ENCODE measurements at regions not wholly inside any gene's neighbourhood (a gene's known extent, or its start where the extent isn't known, plus 50 kb on each side); places are given as distances from the start of the nearest gene placed in this dataset.

- Mint-ChIP-seq H3K4me1 (ENCODE audit: low read depth) (peaks cover 40% of the 10 kb centered on the region), H3K36me3 (ENCODE audit: low read depth) (no peaks in the 10 kb centered on the region), H3K4me3 (ENCODE audit: unreplicated experiment) (no peak overlapping the region), H3K9me3 (ENCODE audit: low read depth) (no peaks in the 10 kb centered on the region), H3K27ac (ENCODE audit: unreplicated experiment) (no peak overlapping the region), H3K27me3 (ENCODE audit: low read depth) (peaks cover 2% of the 10 kb centered on the region)
- TF ChIP-seq CTCF (IDR thresholded peaks at IDR 0.05) = no peak
- no peak for DNase-seq (ENCODE audit: low spot score)
Measured at GRCh38 chr3:64818196-64818595, 130.4 kb upstream of the ADAMTS9 start.

GRCh38 chr3:64816355-64816754 is 128.6 kb upstream of the ADAMTS9 start:
- no peak for TF ChIP-seq CTCF (IDR thresholded peaks at IDR 0.05)
- Mint-ChIP-seq H3K4me1 (ENCODE audit: low read depth) (peaks cover 27% of the 10 kb centered on the region), H3K36me3 (ENCODE audit: low read depth) (no peaks in the 10 kb centered on the region)

GRCh38 chr3:64815789-64816188 is 128.0 kb upstream of the ADAMTS9 start:
- H3K27me3 Mint-ChIP-seq (ENCODE audit: low read depth) = peaks cover 2% of the 10 kb centered on the region
- no peak for DNase-seq (ENCODE audit: low spot score)
- peak overlapping the region; percentile 53 for H3K27ac Mint-ChIP-seq (ENCODE audit: unreplicated experiment)
- TF ChIP-seq CTCF (IDR thresholded peaks at IDR 0.05) = no peak
- no peaks in the 10 kb centered on the region for H3K9me3 Mint-ChIP-seq (ENCODE audit: low read depth)
- H3K36me3 Mint-ChIP-seq (ENCODE audit: low read depth) = no peaks in the 10 kb centered on the region
- H3K4me3 Mint-ChIP-seq (ENCODE audit: unreplicated experiment) = no peak overlapping the region
- peaks cover 24% of the 10 kb centered on the region for H3K4me1 Mint-ChIP-seq (ENCODE audit: low read depth)

More at GRCh38 chr3:64816355-64816754, 128.6 kb upstream of the ADAMTS9 start:
- Mint-ChIP-seq H3K27me3 (ENCODE audit: low read depth) (peaks cover 2% of the 10 kb centered on the region), H3K9me3 (ENCODE audit: low read depth) (no peaks in the 10 kb centered on the region), H3K27ac (ENCODE audit: unreplicated experiment) (no peak overlapping the region), H3K4me3 (ENCODE audit: unreplicated experiment) (no peak overlapping the region)
- no peak for DNase-seq (ENCODE audit: low spot score)

- peaks cover 2% of the 10 kb centered on the region for H3K27me3 Mint-ChIP-seq (ENCODE audit: low read depth)
Measured at GRCh38 chr3:64815195-64815631, 127.4 kb upstream of the ADAMTS9 start.

GRCh38 chr3:64814351-64814750 is 126.6 kb upstream of the ADAMTS9 start:
- Mint-ChIP-seq H3K9me3 (ENCODE audit: low read depth) (no peaks in the 10 kb centered on the region), H3K27me3 (ENCODE audit: low read depth) (peaks cover 2% of the 10 kb centered on the region), H3K36me3 (ENCODE audit: low read depth) (no peaks in the 10 kb centered on the region), H3K27ac (ENCODE audit: unreplicated experiment) (no peak overlapping the region), H3K4me1 (ENCODE audit: low read depth) (peaks cover 24% of the 10 kb centered on the region), H3K4me3 (ENCODE audit: unreplicated experiment) (no peak overlapping the region)
- no peak for DNase-seq (ENCODE audit: low spot score)
- no peak for TF ChIP-seq CTCF (IDR thresholded peaks at IDR 0.05)

More at GRCh38 chr3:64815195-64815631, 127.4 kb upstream of the ADAMTS9 start:
- TF ChIP-seq CTCF (IDR thresholded peaks at IDR 0.05) = peak; percentile 37
- Mint-ChIP-seq H3K36me3 (ENCODE audit: low read depth) (no peaks in the 10 kb centered on the region), H3K4me1 (ENCODE audit: low read depth) (peaks cover 24% of the 10 kb centered on the region), H3K4me3 (ENCODE audit: unreplicated experiment) (no peak overlapping the region), H3K27ac (ENCODE audit: unreplicated experiment) (peak overlapping the region; percentile 1), H3K9me3 (ENCODE audit: low read depth) (no peaks in the 10 kb centered on the region)
- no peak for DNase-seq (ENCODE audit: low spot score)
